ENCODE measurements at regions not wholly inside any gene's neighbourhood (a gene's known extent, or its start where the extent isn't known, plus 50 kb on each side); places are given as distances from the start of the nearest gene placed in this dataset.

DNA sequence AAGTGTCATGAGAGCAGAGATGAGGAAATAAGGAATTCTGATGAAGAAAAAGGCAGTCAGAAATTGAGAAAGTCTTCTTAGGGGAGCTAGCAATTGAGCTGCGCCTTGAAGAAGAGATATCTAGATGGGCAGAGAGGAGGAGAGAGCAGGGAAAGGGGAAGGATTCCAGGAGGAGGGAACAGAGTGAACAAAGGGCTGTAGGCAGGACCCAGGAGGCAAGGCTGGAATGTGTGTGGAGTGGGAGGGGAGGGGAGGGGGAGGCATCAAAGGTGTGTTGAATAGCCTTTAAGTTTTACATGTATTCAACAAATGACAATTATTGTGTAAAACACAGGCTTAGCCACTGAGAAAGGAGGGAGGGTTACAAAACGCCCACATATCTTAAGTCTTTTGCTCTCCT lies 164.5 kb downstream of the TDRD15 start:
- no peak for DNase-seq

DNA sequence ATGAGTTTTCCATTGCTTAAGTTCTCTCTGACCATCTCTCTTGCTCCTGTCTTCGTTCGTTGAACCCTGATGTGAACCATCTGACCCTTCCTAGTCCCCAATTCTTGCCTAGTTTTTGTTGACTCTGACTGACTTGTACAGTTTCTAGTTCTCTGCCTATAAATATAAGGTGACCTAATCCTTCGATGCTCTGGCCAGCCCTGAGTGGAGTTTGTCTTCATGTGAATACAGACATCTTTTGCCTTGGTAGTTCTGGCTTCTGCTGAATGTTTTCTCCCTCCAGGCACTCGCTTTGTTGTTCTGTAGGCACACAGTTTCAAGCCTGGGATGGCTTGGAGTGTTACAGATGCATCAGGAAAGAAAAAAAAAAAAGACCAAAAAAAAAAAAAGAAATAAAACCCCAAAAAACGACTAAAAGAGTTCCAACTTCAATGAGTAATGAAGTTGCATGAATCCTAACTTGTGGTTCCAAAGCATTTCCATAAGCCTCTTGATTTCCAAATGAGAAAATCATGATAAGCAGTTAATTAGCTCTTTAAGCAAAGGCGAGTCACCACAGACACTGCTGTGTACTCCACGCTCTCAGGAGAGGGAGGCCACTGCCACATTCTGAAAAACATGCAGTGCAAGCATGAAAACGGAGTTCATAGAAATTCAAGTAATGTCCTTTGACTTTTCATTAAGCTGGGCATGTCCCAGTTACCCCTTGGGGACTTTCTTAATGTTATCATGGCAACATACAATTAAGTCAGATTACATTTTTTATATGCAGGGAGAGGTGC lies 165.2 kb downstream of the TDRD15 start:
- DNase-seq: no peak

DNA sequence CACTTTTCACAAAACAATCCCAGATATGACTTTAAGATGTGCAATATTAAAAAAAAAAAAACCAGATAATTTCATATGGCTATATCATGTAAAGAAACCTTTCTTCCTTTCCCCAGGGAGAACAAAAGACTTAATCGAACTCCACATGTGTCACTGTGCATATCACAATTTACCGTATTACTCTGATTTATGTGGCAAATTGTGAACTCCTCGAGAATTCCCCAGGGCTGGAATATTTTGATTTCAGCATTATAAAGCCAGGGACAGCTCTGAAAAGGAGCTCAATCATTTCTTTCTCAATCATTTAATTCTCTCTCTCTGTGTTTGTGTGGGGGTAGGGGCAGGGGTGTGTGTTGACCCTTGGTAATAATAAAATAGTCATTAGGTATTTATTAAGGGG lies 165.8 kb downstream of the TDRD15 start:
- no peak for DNase-seq

DNA sequence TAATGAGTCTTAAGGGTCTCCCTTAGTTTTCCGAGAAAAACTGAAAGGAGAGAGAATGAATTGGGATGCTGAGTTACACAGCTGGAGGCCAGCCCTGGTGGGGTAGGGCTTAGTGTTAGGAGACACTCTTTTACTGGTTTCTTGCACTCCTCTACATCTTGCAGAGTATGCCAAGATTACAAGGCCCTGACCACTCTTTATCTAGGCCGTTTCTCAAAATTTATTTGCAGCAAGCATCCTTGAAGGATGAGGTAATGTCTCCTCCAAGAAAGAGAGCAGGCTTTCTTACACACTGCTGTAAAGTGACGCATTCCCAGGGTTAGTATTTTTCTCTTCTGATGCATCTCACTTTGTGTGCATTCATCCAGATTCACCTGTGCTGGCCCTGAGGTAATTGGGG lies 166.2 kb downstream of the TDRD15 start:
- no peak for DNase-seq

DNA sequence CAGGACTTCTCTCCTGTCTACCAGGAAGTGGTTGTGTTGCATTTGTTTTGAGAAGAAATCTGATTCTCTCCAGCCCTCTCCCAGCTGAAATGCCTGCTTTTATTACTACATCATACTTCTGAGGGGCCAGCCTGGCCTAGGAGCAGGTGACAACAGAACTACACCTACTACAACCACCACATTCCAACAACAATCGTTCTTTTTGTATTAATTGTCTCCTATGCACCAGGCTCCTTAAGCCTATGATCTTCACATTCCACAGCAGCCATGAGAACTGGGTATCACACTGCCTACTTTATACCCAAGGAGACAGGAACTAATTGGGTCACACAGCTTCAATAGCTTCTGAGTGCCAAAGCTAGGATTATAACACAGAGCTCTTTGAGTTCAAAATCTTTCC lies 167.7 kb downstream of the TDRD15 start:
- DNase-seq: no peak

DNA sequence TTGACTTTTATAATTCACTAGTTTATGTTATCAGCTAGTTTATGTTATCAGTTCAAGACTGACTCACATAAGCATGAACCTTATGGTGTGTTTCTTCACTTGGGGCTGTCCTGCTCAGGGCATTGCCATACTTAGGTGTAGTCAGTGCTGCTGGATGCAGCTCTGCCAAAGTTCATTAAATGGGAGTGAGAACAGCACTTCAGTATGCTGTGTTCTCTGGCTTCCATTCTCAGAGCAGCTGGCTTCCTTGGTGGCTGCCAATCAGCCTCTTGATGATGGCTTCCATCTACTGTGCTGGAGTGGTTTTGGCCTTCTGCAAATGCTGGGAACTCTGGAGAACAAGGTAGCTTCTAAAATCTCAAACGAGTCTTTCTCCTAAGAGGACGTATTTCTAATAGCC lies 170.7 kb downstream of the TDRD15 start:
- no peak for DNase-seq

DNA sequence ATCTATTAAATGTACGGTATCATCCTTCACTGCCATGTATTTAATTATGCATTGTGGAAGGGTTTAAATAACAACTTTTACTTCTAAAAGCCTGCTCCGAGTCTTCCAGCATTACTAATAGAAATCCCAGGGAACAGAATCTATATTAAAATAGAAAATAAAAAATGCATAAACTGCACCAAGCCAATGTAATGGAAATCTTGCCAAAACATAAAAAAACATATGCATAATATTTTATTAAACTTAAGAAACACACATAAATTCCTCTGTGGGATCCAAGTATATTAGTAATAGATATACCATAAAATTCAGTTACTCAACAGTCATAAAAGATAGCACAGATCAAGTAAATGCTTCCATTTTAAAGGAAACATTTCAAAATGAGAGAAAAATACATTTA lies 175.6 kb downstream of the TDRD15 start:
- DNase-seq: no peak

DNA sequence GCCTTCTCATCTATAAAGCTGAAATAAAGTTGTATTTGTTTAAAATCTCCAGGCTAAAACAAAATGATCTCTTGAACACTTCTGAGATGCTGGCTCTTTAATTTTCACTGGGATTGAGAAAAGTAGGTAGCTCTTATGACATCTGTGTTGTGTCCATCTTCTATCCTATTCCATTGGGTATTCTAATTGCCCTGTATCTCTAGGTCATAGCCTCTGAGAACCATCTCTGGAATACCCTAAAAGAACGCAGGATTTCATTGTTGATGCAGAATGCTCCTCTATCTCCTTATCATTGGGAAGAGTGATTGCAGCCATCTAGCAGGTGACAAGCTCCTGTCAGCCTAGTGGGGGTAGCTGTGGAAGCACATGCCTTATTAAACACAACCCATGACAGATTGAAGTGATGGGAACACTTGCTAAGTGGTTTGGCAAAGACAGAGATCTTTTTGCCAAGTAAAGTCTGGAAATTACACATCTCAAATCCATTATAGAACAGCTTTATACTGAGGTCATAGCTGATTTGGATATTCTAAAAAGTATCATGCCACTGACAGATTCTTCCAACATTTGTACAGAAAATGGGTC lies 178.2 kb downstream of the TDRD15 start:
- DNase-seq: no peak

DNA sequence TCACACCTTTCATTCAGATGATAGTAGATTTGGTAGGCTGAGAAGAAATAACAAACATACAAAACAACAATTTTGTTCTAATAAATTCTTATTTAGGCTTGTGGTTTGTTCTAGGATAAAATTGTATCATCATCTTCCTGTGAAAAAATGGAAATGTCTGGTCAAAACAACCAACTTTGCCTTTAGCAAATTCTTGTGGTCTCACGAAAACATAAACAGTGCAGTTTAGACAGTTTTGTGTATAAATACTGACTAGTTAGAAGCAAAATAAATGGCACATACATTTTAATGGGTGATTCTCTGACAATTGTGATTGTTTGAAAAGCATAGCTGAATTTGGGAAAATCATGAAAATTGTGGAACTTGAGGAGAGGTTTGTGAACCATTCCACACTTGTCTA lies 180.1 kb downstream of the TDRD15 start:
- DNase-seq: no peak

DNA sequence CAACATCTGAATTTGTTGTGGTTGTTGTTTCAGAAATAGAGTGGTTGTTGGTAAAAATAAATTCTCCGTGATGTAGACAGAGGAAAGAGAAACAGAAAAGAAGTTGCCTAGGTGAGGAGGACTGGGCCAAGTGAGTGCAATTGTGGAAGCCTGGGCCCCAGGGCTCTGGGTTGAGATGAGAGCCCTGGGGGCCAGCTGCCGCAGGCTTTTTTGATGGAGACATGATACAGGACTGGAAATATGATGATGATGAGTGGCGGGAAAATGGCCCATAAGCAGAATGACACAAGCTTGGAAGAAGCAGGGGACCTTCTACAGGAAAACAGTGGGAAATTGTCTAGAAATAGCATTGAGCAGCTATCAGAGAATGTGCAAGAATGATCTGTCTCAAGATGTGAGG lies 181.8 kb downstream of the TDRD15 start:
- no peak for DNase-seq

DNA sequence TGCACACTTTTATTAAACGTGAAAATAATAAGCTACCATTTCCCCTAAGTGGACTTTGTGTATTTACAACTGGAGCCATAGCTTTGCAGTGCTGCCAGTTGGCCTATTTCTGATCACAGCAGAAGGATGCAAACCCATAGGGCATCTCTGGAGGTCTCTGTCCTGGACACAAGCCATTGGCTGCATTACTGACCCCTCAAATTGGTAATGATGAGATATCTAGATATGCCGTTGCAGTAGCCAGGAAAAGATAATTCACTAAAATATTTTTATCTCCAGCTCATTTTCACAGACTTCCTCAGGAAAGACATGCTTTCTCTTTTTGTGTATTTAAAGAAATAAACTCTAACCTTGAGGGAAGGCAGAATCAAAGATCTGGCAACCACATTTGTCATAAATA lies 182.5 kb downstream of the TDRD15 start:
- no peak for DNase-seq

DNA sequence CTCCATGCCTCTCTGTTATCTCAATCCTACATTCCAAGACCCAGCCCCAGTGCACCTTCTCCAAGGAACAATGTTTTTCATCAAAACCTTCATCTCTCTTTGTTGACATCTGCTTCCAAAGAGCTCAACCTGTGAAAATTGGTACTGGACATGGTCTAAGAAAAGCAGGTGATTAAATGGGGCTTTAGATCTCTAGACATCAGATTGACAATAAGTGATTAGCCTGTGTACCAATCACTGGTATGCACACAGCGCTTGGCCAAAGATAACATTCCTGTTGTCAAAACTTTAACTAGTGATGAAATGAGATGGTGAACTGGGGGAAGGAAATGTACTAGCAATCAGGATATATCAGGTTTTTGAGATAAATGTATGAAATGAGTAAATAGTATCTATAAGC lies 183.3 kb downstream of the TDRD15 start:
- no peak for DNase-seq

DNA sequence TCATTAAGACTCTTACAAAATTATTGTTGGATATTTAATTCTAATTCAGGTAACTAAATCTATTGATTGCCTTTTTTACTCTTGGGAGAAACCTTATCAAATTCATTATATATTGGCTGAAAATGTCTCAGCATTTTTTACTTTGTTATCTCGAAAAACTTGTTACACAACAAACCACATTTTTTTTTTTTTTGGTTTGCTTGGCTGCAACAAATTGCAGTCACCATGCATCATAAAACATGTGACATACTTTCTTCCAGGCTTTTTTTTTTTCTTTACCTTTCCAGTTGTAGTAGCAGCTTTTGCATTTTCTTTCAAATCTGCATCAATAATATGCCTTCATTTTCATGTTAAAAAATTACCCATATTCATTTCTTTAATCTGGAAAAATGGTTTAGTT lies 186.7 kb downstream of the TDRD15 start:
- no peak for DNase-seq

DNA sequence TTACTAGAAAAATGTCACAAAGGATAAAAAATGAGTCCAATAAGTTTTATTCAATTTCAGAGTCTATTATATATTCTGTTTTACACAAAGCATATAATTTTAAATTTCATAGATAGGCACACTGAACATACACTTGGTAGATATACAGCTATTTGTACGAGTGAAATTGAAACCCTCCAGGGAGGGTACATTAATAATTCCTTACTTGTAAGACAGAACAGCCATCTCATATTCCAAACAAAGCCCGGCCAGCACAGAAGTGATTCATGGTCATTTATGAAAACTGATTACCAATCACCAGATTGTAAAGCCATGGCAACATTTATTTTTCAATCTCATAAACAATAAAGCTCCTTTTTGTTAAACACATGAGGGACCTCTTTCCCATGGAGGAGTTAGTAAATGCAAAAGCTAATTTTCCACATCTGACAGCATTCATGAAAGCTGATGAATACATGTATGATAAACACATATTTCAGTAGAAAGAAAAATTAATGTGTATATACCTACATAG lies 190.6 kb downstream of the TDRD15 start:
- no peak for DNase-seq

DNA sequence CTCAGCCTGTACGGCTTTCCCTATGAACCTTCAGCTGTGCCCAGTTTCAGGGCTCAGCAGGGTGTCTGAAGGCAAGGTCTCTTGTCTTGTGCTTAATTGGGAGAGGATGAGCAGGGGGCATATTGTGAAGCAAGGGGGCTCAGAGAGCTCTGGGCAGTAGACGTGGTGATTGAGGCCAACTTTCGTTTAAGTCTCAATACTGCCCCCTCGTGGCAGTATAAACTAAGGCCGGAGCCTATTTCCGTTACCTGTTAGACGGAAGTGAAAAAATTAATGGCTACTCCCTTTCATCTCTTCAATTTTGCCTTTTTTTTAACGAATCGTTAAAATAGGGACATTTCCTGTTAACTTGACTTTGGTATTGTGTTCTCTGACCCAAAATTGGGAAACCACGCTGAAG lies 193.4 kb downstream of the TDRD15 start:
- peak; percentile 64 for DNase-seq

DNA sequence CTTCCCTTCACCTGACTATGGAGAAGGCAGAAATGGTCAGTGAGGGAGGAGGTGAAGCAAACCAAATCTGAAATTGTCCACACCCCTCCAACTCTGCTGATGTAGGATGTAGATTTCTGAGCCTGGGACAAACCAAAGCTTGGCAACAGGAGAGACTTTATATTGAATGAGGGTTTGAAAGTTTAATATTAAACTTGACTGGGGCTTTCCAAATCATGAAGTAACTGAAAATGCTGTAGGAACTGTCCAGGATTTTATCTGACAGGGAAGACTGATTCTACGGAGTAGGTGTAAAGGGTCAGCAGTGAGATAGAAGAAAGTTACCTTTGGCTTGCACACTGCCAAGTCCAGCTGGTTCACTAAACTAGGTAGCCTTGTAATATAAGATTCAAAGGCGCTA lies 194.5 kb downstream of the TDRD15 start:
- no peak for DNase-seq

DNA sequence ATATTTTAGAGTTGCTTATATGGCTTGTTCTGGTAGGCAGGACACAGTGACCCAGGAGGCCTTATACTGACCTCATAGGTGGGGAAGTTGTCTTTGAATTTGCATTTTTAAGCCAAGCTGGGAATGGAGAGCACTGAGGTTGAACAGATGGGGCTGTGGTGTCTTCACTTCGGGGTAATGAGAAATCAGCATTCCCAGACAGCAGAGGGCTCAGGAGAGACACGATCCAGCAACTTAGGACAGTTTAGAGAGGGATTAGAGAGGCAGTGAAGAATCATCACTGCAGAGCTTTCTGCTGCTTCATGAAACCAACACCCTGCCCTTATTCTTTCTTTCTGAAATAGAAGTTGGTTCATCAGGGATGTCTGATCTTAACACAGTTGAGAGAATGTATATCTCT lies 202.4 kb downstream of the TDRD15 start:
- no peak for DNase-seq

DNA sequence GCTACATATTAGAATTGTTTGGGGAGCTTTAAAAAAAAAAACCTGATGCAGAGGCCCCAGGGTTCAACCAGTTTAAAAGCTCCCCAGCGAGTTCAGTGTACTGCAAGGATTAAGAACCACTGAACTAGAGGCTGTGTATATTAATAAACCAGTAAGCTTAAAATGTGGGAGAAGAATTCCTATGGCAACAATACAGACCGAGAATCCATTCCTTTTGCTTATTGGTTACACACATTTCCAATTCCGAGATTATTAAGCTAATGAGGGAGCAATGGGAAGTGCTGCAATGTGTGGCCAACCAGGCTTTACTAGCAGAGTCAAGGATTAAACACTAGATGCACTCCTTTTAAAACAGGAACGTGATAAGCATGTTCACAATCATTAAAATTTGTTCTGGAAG lies 204.4 kb downstream of the TDRD15 start:
- DNase-seq: no peak

DNA sequence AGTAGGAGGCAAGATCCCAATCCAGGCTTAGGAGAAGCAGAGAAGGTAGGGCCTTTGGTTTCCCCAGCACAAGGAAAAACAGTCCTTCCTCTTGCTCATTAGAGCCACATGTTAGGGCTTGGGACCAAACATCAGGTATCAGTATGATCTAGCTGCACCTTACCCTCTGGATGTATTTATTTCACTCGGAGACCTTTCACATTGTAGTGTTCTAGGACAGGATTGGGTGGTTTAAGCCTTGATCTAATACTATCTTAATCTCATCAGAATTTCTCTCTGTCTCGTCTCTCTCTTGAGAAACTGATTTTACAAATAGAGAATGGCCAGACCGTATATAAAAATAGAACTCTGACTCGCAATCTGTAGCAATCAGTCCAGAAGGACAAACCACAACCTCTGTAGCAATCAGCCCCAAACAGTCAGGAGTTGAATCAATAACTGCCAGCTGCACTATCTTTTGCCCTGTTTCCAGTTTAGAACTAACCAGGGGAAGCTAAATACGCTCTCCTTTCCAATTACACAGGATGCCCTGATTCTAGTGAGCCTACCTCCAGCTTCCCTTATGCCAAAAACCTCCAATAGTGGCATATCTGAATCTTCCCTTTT lies 207.1 kb downstream of the TDRD15 start:
- peak; percentile 92 for DNase-seq

DNA sequence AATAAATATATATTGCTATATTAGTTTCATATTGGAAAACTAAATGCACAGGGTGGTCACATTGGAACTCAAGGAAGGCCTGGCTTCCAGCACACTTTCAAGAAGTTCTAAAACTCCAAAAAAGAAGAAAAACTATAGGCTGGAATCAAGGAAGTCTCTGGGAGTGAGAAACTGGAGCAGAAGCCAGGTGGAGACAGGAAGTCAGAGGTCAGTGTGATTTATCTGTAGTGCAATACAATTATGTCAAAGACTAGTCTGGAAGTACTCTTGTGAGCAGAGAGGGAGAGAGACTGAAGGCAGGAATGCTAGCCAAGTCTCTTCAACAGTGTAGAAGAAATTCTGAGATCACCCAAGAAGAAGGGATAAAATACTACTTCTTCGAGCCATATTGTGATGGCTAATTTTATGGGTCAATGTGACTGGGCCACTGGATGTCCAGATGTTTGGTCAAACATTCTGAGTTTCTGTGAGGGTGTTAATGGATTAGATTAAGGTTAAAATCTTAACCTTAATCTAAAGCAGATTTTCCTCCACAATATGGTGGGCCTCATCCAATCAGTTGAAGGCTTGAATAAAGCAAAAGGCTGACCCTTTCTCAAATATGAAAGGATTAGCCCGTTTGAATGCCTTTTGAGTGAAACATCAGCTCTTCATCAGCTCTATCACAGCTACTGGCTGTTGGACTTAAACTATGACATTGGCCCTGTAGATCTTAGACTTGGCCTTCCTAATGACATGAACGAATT lies 208.0 kb downstream of the TDRD15 start:
- DNase-seq: no peak

DNA sequence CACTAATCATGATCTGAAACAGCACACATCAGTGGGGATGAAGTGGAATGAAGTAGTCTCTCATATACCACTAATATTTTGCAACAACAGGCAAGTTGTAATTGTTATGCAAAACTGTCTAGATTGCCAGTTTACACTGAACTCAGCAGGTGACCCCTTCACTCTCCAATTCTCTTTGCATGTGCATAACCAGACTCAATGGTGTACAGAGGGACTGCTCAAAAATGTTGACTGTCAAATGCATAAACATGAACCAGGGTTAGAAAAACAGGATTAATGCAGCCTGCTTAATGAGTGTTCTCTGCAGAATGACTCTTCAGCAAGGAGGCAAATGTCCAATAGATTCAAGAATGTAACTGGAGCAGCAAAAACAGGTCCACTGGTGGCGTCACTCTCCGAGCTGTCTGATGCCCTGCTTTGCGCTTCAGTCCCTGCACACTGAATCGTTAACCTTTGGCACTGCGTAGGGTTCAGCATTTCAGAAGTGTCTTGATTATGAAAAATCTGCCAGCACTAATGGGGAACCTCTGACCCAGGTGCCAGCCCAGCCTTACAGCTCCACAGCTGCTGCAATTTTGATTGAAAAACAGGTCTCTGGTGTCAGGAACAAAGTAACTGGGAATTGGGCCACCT lies 209.3 kb downstream of the TDRD15 start:
- DNase-seq: no peak

DNA sequence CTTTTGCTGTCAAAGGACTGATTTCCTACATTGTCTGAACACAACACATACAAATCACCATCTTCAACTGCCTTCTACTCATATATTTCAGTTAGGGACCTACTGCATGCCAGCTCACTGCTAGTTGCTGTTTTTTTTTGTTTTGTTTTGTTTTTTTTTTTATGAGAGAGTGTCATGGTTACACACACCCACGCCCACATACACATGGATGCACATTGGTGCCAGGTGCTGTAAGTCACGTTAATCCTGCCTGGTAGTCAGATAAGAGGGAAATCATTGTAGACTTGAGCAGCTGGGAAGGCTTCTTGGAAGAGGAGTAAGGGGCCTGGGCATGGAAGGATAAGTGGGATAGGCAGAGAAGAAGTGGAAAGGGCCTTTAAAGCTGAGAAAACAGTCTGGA lies 209.9 kb downstream of the TDRD15 start:
- no peak for DNase-seq

DNA sequence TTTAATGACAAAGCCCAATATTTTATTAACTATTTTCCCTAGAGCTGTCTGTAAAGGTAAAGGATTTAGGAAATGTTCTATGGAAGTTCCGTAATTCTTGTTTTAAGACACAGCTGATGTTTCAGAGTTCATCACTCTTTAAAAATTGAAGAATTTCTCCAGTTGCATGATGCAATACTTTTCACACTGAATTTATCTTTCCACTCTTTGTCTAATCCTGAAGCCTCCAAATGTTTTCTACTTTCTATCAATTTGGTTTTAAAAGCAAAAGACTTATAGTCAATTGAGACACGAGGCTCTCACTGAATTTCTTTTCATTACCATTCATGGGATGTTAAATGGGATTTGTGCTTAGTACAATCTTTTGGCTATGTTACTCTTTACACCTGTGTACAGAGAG lies 223.2 kb downstream of the TDRD15 start:
- no peak for DNase-seq
